Body of pancreas (tissue), 4 donors: ENCODE measurements at regions not wholly inside any gene's neighbourhood (a gene's known extent, or its start where the extent isn't known, plus 50 kb on each side); places are given as distances from the start of the nearest gene placed in this dataset.

ENCODE experiments used
- POLR2A ChIP-seq, 3 donors: fragments of 450-650 bp; IDR thresholded peaks; one replicate each; pipeline ENCODE4 v1.6.1; 2016; ENCODE audit warnings: antibody characterized with exemption in 3 of 3, mild to moderate bottlenecking in 2 of 3
- TF ChIP-seq, protein P1 (sequence below), 7 experiments: fragments of 450-650 bp in 4 of 7; fragments of 200-600 bp in 3 of 7; sonication (generic) in 3 of 7; IDR thresholded peaks; one replicate each; pipeline ENCODE4 v1.5.1; 2016 to 2019; ENCODE audit warnings: antibody characterized with exemption in 7 of 7

- no peak for TF ChIP-seq POLR2A (IDR thresholded peaks at IDR 0.05)
- TF ChIP-seq, protein P1, sequence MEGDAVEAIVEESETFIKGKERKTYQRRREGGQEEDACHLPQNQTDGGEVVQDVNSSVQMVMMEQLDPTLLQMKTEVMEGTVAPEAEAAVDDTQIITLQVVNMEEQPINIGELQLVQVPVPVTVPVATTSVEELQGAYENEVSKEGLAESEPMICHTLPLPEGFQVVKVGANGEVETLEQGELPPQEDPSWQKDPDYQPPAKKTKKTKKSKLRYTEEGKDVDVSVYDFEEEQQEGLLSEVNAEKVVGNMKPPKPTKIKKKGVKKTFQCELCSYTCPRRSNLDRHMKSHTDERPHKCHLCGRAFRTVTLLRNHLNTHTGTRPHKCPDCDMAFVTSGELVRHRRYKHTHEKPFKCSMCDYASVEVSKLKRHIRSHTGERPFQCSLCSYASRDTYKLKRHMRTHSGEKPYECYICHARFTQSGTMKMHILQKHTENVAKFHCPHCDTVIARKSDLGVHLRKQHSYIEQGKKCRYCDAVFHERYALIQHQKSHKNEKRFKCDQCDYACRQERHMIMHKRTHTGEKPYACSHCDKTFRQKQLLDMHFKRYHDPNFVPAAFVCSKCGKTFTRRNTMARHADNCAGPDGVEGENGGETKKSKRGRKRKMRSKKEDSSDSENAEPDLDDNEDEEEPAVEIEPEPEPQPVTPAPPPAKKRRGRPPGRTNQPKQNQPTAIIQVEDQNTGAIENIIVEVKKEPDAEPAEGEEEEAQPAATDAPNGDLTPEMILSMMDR (IDR thresholded peaks at IDR 0.05) = no peak
Measured at GRCh38 chr7:13072014-13072413, 384.6 kb downstream of the ARL4A start.
